Coronary artery (tissue), 2 donors: ENCODE measurements at regions not wholly inside any gene's neighbourhood (a gene's known extent, or its start where the extent isn't known, plus 50 kb on each side); places are given as distances from the start of the nearest gene placed in this dataset.

Source experiments
- DNase-seq: peaks from one replicate; pipeline ENCODE4 v3.0.0-alpha.2; 2017; ENCODE audit warnings: low spot score
- H3K27ac ChIP-seq, 2 donors: fragments of 200-600 bp; sonication (generic); one replicate each; pipeline ENCODE4 v1.5.1; 2016 to 2019
- H3K4me3 ChIP-seq: fragments of 200-600 bp; sonication (generic); 2 replicates; pipeline ENCODE4 v1.5.1; 2016; ENCODE audit warnings: mild to moderate bottlenecking, moderate library complexity
- TF ChIP-seq, protein P1 (sequence below): fragments of 200-600 bp; sonication (generic); IDR thresholded peaks from one replicate; pipeline ENCODE4 v1.5.1; 2019; ENCODE audit warnings: antibody characterized with exemption

DNA sequence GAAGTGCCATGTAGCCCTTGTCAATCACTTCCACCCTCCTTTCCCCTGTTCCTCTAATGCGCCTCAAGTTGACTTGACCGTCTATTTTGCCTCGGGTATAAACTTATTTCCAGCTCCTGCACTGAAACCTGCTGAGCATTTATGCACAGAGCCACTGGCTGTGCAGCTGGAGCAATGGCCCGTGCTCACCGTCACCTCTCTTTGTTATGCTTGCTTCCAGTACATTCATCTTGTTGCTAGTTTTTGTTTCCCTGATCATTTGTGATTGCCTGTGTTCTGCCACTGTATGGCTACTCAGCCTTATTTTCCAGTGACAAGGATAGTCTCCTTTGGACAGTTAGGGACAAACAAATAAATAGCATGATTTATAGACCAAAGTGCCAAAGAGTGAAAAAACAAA, 183.1 kb upstream of the C9orf72 start:
- Histone ChIP-seq H3K27ac (no peak overlapping the region), H3K4me3 (no peak overlapping the region)
- TF ChIP-seq, protein P1, sequence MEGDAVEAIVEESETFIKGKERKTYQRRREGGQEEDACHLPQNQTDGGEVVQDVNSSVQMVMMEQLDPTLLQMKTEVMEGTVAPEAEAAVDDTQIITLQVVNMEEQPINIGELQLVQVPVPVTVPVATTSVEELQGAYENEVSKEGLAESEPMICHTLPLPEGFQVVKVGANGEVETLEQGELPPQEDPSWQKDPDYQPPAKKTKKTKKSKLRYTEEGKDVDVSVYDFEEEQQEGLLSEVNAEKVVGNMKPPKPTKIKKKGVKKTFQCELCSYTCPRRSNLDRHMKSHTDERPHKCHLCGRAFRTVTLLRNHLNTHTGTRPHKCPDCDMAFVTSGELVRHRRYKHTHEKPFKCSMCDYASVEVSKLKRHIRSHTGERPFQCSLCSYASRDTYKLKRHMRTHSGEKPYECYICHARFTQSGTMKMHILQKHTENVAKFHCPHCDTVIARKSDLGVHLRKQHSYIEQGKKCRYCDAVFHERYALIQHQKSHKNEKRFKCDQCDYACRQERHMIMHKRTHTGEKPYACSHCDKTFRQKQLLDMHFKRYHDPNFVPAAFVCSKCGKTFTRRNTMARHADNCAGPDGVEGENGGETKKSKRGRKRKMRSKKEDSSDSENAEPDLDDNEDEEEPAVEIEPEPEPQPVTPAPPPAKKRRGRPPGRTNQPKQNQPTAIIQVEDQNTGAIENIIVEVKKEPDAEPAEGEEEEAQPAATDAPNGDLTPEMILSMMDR: no peak
- DNase-seq: no peak

DNA sequence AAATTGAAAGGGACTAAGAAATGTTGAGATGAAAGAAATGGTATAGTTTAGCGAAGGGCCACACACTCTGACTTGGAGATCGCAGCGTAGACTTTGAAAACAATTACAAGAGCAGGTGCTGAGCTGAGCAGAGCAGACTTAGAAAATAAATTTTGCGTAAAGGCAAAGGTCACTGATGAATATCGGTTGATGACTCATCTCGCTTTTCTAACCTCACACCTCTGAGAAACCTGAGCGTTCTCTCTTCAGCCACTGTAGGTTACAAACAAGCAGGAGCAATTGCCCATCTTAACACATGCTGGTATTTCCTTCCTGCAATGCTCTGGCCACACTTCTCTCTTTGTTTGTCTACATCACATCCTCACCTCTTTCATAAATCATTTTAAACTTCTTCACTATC, 190.6 kb upstream of the C9orf72 start:
- H3K27ac ChIP-seq: no peak overlapping the region
- no peak for DNase-seq
- no peak overlapping the region for H3K4me3 ChIP-seq
- TF ChIP-seq, protein P1: no peak

DNA sequence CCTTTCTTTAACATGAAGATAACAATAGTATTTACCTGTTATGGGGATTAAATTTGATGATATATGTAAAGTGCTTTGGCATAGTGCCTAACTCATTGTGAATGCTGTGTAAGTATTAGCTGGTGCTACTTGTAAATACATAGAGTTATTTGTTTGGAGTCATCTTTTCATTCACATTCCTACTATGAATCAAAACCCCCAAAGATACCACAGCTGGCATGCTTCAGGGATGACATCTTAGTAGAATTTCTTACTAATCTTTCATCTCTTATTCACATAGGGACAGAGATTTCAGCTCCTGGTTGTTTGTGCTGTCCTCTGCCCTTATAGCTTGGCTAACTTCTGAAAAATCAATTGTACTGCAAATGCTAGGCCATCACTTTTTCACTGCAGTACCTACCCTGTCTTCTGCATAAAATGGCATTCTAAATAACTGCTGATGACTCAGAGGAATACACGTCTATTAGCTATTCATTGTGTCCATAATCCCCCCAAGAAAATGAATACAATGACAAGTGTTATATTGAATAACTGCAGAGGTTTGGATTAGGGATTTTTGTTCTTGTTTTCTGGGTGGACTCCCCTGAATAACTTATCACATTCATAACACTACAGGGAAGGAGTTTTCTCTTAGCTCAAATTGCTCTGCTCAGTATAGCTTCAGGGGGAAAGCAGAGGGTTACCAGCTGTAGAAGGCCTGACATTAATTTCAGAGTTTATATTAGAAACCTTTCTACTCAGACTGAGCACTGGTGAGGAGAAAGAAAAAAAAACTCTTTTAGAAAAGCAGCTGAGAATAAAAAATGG, 192.2 kb upstream of the C9orf72 start:
- TF ChIP-seq, protein P1: no peak
- DNase-seq: no peak
- no peak overlapping the region for H3K27ac ChIP-seq
- no peak overlapping the region for H3K4me3 ChIP-seq

DNA sequence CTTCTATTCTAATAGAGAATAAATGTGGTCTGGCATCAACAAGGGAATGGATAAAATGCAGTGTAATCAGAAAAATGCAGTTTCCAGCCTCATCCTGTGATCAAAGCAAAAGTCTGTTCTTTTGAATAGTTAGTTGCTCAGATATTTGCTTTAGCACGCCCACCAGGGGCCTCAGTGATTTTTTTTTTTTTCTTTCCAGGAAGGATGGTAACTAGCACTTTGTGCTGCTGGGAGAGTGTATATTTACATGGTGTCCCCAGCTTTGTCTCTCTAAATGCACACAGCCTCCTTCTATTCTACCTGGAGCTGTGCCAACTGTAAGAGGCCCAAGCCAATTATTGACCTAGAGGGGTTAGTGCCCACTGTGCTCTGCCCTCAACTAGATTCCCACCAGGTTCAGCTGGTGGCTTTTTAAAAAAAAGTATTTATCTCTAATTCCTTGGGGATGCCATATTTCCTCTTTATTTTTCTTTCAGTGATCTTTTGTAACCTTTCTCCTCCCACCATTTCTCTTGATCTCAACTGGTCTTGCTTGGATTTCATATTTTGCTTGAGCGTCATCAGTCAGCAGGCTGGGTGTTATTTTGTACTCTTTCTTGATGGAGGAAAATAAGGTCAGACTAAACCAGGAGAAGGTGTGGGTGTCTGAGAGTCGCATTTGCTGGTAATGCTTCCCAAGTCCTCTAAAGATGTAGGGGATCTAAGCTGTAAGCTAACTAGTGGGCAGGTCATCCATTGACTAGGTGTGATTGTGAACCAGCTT, 193.0 kb upstream of the C9orf72 start:
- DNase-seq: no peak
- TF ChIP-seq, protein P1: no peak
- Histone ChIP-seq H3K27ac (no peak overlapping the region), H3K4me3 (no peak overlapping the region)

DNA sequence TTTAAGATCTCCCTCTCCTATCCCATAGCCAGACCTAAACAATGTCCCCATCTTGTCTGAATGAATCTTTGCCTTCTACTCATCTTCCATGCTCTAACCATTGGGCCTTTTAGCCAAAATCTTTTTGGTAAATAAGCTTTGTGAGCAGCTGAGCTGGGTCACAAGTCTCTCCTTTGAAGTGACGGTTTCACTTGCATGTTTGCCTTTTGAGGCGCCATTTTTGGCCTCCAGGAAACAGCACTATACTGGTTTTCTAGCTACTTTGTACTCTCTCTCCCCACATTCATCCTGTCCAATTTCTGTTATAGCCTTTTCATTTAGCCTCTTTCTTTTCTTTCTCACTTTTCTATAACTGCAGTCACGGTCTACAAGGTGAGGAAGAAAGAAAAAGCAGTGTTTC, 195.5 kb upstream of the C9orf72 start:
- no peak overlapping the region for H3K27ac ChIP-seq
- DNase-seq: no peak
- no peak overlapping the region for H3K4me3 ChIP-seq
- TF ChIP-seq, protein P1: no peak

DNA sequence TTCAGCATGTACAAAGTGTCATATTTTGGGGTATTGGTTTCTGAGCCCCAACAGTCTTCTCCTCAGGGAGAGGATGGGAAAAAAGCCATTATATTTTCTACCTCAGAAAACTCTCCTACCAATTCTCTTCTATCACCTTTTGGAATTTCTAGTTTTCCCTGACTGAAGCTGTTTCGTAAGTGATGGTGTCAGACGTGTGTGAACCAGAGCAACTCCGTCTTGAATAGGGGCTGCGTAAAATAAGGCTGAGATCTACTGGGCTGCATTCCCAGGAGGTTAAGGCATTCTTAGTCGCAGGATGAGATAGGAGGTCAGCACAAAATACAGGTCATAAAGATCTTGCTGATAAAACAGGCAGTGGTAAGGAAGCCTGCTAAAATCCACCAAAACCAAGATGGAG, 197.3 kb upstream of the C9orf72 start:
- TF ChIP-seq, protein P1: no peak
- Histone ChIP-seq H3K27ac (no peak overlapping the region), H3K4me3 (no peak overlapping the region)
- DNase-seq: no peak
